ENCODE measurements at regions not wholly inside any gene's neighbourhood (a gene's known extent, or its start where the extent isn't known, plus 50 kb on each side); places are given as distances from the start of the nearest gene placed in this dataset.

DNA sequence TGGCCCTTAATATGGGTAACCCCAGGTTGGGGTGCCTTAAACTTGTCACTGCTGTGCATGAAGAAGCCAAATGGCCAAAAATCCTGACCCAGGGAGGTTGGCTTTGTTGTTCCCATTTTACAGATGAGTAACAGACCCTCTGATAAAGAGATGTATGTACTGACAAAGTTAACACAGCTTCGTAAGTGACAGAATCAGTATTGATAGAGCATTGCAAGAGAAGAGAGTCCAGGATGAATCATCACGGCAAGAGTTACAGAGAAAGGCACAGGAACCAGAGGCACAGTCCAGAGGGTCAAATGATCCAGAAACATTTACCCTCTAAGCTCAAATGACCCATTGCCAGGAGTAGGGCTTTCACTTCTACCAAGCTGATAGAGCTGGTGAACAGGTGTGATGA lies 103.8 kb upstream of the SMC2 start:
- Histone ChIP-seq H3F3A (ENCODE audit: insufficient read depth, low read depth) (no peaks in the 10 kb centered on the region), H3K79me2 (ENCODE audit: low read depth) (no peaks in the 10 kb centered on the region), H3K4me2 (no peak overlapping the region), H3K9me3 (ENCODE audit: insufficient read depth, low read depth) (no peaks in the 10 kb centered on the region), H3K36me3 (ENCODE audit: low read depth) (no peaks in the 10 kb centered on the region), H3K4me1 (replicated peaks; ENCODE audit: insufficient read depth) (no peaks in the 10 kb centered on the region), H3K27me3 (ENCODE audit: insufficient read depth, low read depth) (no peaks in the 10 kb centered on the region), H3K9me2 (ENCODE audit: insufficient read depth) (no peaks in the 10 kb centered on the region), H4K20me1 (ENCODE audit: insufficient read depth) (no peaks in the 10 kb centered on the region), H3K27ac (no peak overlapping the region), H2AFZ (no peak overlapping the region), H3K4me3 (no peak overlapping the region)
- intact Hi-C loops (cut with micrococcal nuclease; ENCODE audit: unreplicated experiment) = no loop called here
- TF ChIP-seq EZH2 (IDR thresholded peaks at IDR 0.05; ENCODE audit: low read depth) (no peak), CTCF (conservative IDR thresholded peaks at IDR 0.05) (no peak)
- no peak for DNase-seq
- CTCF ChIA-PET = no interaction called here
- POLR2A ChIA-PET (ENCODE audit: unreplicated experiment) = no interaction called here
- BruUV-seq (replicated peaks) = no TSS peak

DNA sequence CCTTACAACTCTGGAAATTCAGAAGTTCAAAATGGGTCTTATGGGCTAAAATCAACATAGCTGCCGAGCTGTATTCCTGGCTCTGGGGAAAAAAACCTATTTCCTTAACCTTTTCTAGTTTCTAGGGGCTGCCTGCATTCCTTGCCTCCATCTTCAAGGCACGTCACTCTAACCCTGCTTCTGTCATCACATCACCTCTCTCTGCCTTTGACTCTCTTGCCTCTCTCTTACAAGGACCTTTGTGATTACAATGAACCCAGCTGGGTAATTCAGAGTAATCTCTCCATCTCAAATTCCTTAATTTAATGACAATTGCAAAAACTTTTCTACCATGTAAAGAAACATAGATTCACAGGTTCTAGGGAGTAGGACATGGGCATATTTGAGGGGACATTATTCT lies 103.1 kb upstream of the SMC2 start:
- intact Hi-C loops (cut with micrococcal nuclease; ENCODE audit: unreplicated experiment) = no loop called here

DNA sequence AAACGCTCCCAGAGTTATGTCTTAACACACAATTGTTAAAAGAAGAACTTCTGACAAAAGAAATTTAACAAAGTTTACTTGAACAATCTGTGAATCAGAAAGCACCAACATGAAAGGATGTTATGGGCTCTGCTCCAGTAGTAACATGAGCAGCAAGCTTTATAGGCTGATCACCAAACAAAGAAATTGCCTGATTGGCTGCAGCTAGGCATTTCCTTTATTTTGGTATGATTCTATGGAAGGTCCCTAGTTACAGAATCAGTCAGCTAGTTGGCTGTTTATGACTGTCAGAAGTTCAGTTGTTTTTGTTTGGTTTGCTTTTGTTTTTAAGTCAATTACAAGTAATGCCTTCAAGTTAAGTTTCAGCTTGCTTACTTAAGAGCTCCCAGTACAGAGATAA lies 102.4 kb upstream of the SMC2 start:
- H3K9me3 ChIP-seq (ENCODE audit: insufficient read depth, low read depth) = no peaks in the 10 kb centered on the region
- no peaks in the 10 kb centered on the region for H3K9me2 ChIP-seq (ENCODE audit: insufficient read depth)
- DNase-seq = no peak
- H3K4me1 ChIP-seq (replicated peaks; ENCODE audit: insufficient read depth) = no peaks in the 10 kb centered on the region
- H3K36me3 ChIP-seq (ENCODE audit: low read depth) = no peaks in the 10 kb centered on the region
- no peaks in the 10 kb centered on the region for H3F3A ChIP-seq (ENCODE audit: insufficient read depth, low read depth)
- no peaks in the 10 kb centered on the region for H3K79me2 ChIP-seq (ENCODE audit: low read depth)
- ChIA-PET CTCF (no interaction called here), POLR2A (ENCODE audit: unreplicated experiment) (no interaction called here)
- no peak overlapping the region for H3K4me3 ChIP-seq
- no peak overlapping the region for H3K4me2 ChIP-seq
- TF ChIP-seq EZH2 (IDR thresholded peaks at IDR 0.05; ENCODE audit: low read depth) (no peak), CTCF (conservative IDR thresholded peaks at IDR 0.05) (no peak)
- no peaks in the 10 kb centered on the region for H3K27me3 ChIP-seq (ENCODE audit: insufficient read depth, low read depth)
- H3K27ac ChIP-seq = no peak overlapping the region
- no TSS peak for BruUV-seq (replicated peaks)
- H2AFZ ChIP-seq = no peak overlapping the region
- H4K20me1 ChIP-seq (ENCODE audit: insufficient read depth) = no peaks in the 10 kb centered on the region
- intact Hi-C loops (cut with micrococcal nuclease; ENCODE audit: unreplicated experiment) = no loop called here

More for the DNA sequence above, 103.1 kb upstream of the SMC2 start:
- H2AFZ ChIP-seq = no peak overlapping the region
- no TSS peak for BruUV-seq (replicated peaks)
- H3K4me1 ChIP-seq (replicated peaks; ENCODE audit: insufficient read depth) = no peaks in the 10 kb centered on the region
- no peaks in the 10 kb centered on the region for H3K36me3 ChIP-seq (ENCODE audit: low read depth)
- no peak for DNase-seq
- no peak overlapping the region for H3K27ac ChIP-seq
- no peaks in the 10 kb centered on the region for H3K9me3 ChIP-seq (ENCODE audit: insufficient read depth, low read depth)
- no peaks in the 10 kb centered on the region for H3K9me2 ChIP-seq (ENCODE audit: insufficient read depth)
- H3K4me3 ChIP-seq = no peak overlapping the region
- CTCF ChIA-PET = no interaction called here
- H3K79me2 ChIP-seq (ENCODE audit: low read depth) = no peaks in the 10 kb centered on the region
- no peaks in the 10 kb centered on the region for H3K27me3 ChIP-seq (ENCODE audit: insufficient read depth, low read depth)
- no peaks in the 10 kb centered on the region for H3F3A ChIP-seq (ENCODE audit: insufficient read depth, low read depth)
- H4K20me1 ChIP-seq (ENCODE audit: insufficient read depth) = no peaks in the 10 kb centered on the region
- TF ChIP-seq CTCF (conservative IDR thresholded peaks at IDR 0.05) = no peak
- no peak for TF ChIP-seq EZH2 (IDR thresholded peaks at IDR 0.05; ENCODE audit: low read depth)
- POLR2A ChIA-PET (ENCODE audit: unreplicated experiment) = no interaction called here
- no peak overlapping the region for H3K4me2 ChIP-seq

All from PC-9 (cell line).